Activated T-cell treated with anti-CD3 and anti-CD28 coated beads, Interleukin-2, amount 50 U/mL, for 24 hours (primary cell): ENCODE measurements at regions not wholly inside any gene's neighbourhood (a gene's known extent, or its start where the extent isn't known, plus 50 kb on each side); places are given as distances from the start of the nearest gene placed in this dataset.

ENCODE experiments used
- DNase-seq: peaks from one replicate; pipeline ENCODE4 v3.0.0-alpha.2; 2020
- H3K27ac Mint-ChIP-seq: 2 replicates; pipeline ENCODE4 v1.8.0; 2020; ENCODE audit warnings: mild to moderate bottlenecking, mixed read lengths
- H3K27me3 Mint-ChIP-seq: 2 replicates; pipeline ENCODE4 v1.8.0; 2020; ENCODE audit warnings: mixed read lengths
- H3K36me3 Mint-ChIP-seq: 2 replicates; pipeline ENCODE4 v1.8.0; 2020; ENCODE audit warnings: low read depth, mixed read lengths
- H3K4me1 Mint-ChIP-seq: 2 replicates; pipeline ENCODE4 v1.8.0; 2020; ENCODE audit warnings: low read depth, mixed read lengths
- H3K4me3 Mint-ChIP-seq: 2 replicates; pipeline ENCODE4 v1.8.0; 2020; ENCODE audit warnings: mild to moderate bottlenecking, moderate library complexity, mixed read lengths
- H3K9me3 Mint-ChIP-seq: 2 replicates; pipeline ENCODE4 v1.8.0; 2020; ENCODE audit warnings: mixed read lengths

- Mint-ChIP-seq H3K27me3 (no peaks in the 10 kb centered on the region), H3K36me3 (no peaks in the 10 kb centered on the region), H3K4me3 (no peak overlapping the region), H3K27ac (no peak overlapping the region), H3K9me3 (no peaks in the 10 kb centered on the region), H3K4me1 (no peaks in the 10 kb centered on the region)
- DNase-seq: no peak
Measured at GRCh38 chr20:56788671-56789610, 159.8 kb downstream of the TFAP2C start.

GRCh38 chr20:56793916-56794315, 164.8 kb downstream of the TFAP2C start:
- H3K9me3 Mint-ChIP-seq: peaks cover 6% of the 10 kb centered on the region
- H3K27ac Mint-ChIP-seq: no peak overlapping the region
- no peaks in the 10 kb centered on the region for H3K36me3 Mint-ChIP-seq
- no peaks in the 10 kb centered on the region for H3K4me1 Mint-ChIP-seq
- no peak overlapping the region for H3K4me3 Mint-ChIP-seq
- DNase-seq: no peak
- no peaks in the 10 kb centered on the region for H3K27me3 Mint-ChIP-seq

GRCh38 chr20:56795492-56795891, 166.4 kb downstream of the TFAP2C start:
- no peak for DNase-seq
- H3K36me3 Mint-ChIP-seq: no peaks in the 10 kb centered on the region
- H3K9me3 Mint-ChIP-seq: peaks cover 6% of the 10 kb centered on the region

GRCh38 chr20:56796345-56796744, 167.2 kb downstream of the TFAP2C start:
- H3K4me1 Mint-ChIP-seq: no peaks in the 10 kb centered on the region
- H3K9me3 Mint-ChIP-seq: peaks cover 6% of the 10 kb centered on the region
- H3K36me3 Mint-ChIP-seq: no peaks in the 10 kb centered on the region
- no peaks in the 10 kb centered on the region for H3K27me3 Mint-ChIP-seq
- H3K4me3 Mint-ChIP-seq: no peak overlapping the region
- H3K27ac Mint-ChIP-seq: no peak overlapping the region
- DNase-seq: no peak

More at GRCh38 chr20:56795492-56795891, 166.4 kb downstream of the TFAP2C start:
- Mint-ChIP-seq H3K4me1 (no peaks in the 10 kb centered on the region), H3K4me3 (no peak overlapping the region), H3K27me3 (no peaks in the 10 kb centered on the region), H3K27ac (no peak overlapping the region)

GRCh38 chr20:56797023-56797422, 167.9 kb downstream of the TFAP2C start:
- no peak for DNase-seq
- no peaks in the 10 kb centered on the region for H3K27me3 Mint-ChIP-seq

GRCh38 chr20:56798634-56799033, 169.5 kb downstream of the TFAP2C start:
- Mint-ChIP-seq H3K9me3 (peaks cover 6% of the 10 kb centered on the region), H3K36me3 (no peaks in the 10 kb centered on the region), H3K27ac (no peak overlapping the region), H3K4me3 (no peak overlapping the region), H3K4me1 (no peaks in the 10 kb centered on the region), H3K27me3 (no peaks in the 10 kb centered on the region)
- no peak for DNase-seq

More at GRCh38 chr20:56797023-56797422, 167.9 kb downstream of the TFAP2C start:
- no peak overlapping the region for H3K27ac Mint-ChIP-seq
- no peaks in the 10 kb centered on the region for H3K36me3 Mint-ChIP-seq
- peaks cover 6% of the 10 kb centered on the region for H3K9me3 Mint-ChIP-seq
- H3K4me3 Mint-ChIP-seq: no peak overlapping the region
- no peaks in the 10 kb centered on the region for H3K4me1 Mint-ChIP-seq

- H3K27ac Mint-ChIP-seq: no peak overlapping the region
- DNase-seq: no peak
- no peaks in the 10 kb centered on the region for H3K36me3 Mint-ChIP-seq
- H3K9me3 Mint-ChIP-seq: peaks cover 6% of the 10 kb centered on the region
- H3K27me3 Mint-ChIP-seq: no peaks in the 10 kb centered on the region
- no peak overlapping the region for H3K4me3 Mint-ChIP-seq
- no peaks in the 10 kb centered on the region for H3K4me1 Mint-ChIP-seq
Measured at GRCh38 chr20:56799187-56799586, 170.1 kb downstream of the TFAP2C start.

- H3K4me3 Mint-ChIP-seq: no peak overlapping the region
- H3K4me1 Mint-ChIP-seq: no peaks in the 10 kb centered on the region
- H3K9me3 Mint-ChIP-seq: peaks cover 6% of the 10 kb centered on the region
- no peaks in the 10 kb centered on the region for H3K27me3 Mint-ChIP-seq
- DNase-seq: no peak
- H3K36me3 Mint-ChIP-seq: no peaks in the 10 kb centered on the region
- no peak overlapping the region for H3K27ac Mint-ChIP-seq
Measured at GRCh38 chr20:56800088-56800487, 171.0 kb downstream of the TFAP2C start.

GRCh38 chr20:56801971-56802755, 173.1 kb downstream of the TFAP2C start:
- H3K9me3 Mint-ChIP-seq: peaks cover 6% of the 10 kb centered on the region
- H3K36me3 Mint-ChIP-seq: no peaks in the 10 kb centered on the region
- H3K27me3 Mint-ChIP-seq: peaks cover 8% of the 10 kb centered on the region
- H3K27ac Mint-ChIP-seq: no peak overlapping the region
- no peaks in the 10 kb centered on the region for H3K4me1 Mint-ChIP-seq
- no peak overlapping the region for H3K4me3 Mint-ChIP-seq
- no peak for DNase-seq

- peaks cover 14% of the 10 kb centered on the region for H3K27me3 Mint-ChIP-seq
- peaks cover 6% of the 10 kb centered on the region for H3K9me3 Mint-ChIP-seq
- H3K4me1 Mint-ChIP-seq: no peaks in the 10 kb centered on the region
- H3K4me3 Mint-ChIP-seq: no peak overlapping the region
- H3K27ac Mint-ChIP-seq: no peak overlapping the region
- H3K36me3 Mint-ChIP-seq: no peaks in the 10 kb centered on the region
- DNase-seq: no peak
Measured at GRCh38 chr20:56802805-56803204, 173.7 kb downstream of the TFAP2C start.

GRCh38 chr20:56805313-56805712, 176.2 kb downstream of the TFAP2C start:
- H3K9me3 Mint-ChIP-seq: no peaks in the 10 kb centered on the region
- DNase-seq: no peak
- no peaks in the 10 kb centered on the region for H3K36me3 Mint-ChIP-seq
- H3K27ac Mint-ChIP-seq: no peak overlapping the region
- peaks cover 26% of the 10 kb centered on the region for H3K27me3 Mint-ChIP-seq
- H3K4me3 Mint-ChIP-seq: no peak overlapping the region
- no peaks in the 10 kb centered on the region for H3K4me1 Mint-ChIP-seq

- no peaks in the 10 kb centered on the region for H3K4me1 Mint-ChIP-seq
- no peak overlapping the region for H3K27ac Mint-ChIP-seq
- H3K4me3 Mint-ChIP-seq: no peak overlapping the region
- H3K36me3 Mint-ChIP-seq: no peaks in the 10 kb centered on the region
- H3K9me3 Mint-ChIP-seq: no peaks in the 10 kb centered on the region
- peaks cover 26% of the 10 kb centered on the region for H3K27me3 Mint-ChIP-seq
- no peak for DNase-seq
Measured at GRCh38 chr20:56805966-56806365, 176.9 kb downstream of the TFAP2C start.

GRCh38 chr20:56806952-56807517, 177.9 kb downstream of the TFAP2C start:
- H3K27ac Mint-ChIP-seq: no peak overlapping the region
- H3K9me3 Mint-ChIP-seq: no peaks in the 10 kb centered on the region
- no peak for DNase-seq
- H3K27me3 Mint-ChIP-seq: peaks cover 26% of the 10 kb centered on the region
- no peak overlapping the region for H3K4me3 Mint-ChIP-seq
- no peaks in the 10 kb centered on the region for H3K36me3 Mint-ChIP-seq
- no peaks in the 10 kb centered on the region for H3K4me1 Mint-ChIP-seq

GRCh38 chr20:56808117-56808725, 179.1 kb downstream of the TFAP2C start:
- Mint-ChIP-seq H3K4me1 (no peaks in the 10 kb centered on the region), H3K36me3 (no peaks in the 10 kb centered on the region), H3K4me3 (no peak overlapping the region), H3K27me3 (peaks cover 26% of the 10 kb centered on the region), H3K27ac (no peak overlapping the region), H3K9me3 (no peaks in the 10 kb centered on the region)
- DNase-seq: no peak
